ENCODE measurements at regions not wholly inside any gene's neighbourhood (a gene's known extent, or its start where the extent isn't known, plus 50 kb on each side); places are given as distances from the start of the nearest gene placed in this dataset.

DNA sequence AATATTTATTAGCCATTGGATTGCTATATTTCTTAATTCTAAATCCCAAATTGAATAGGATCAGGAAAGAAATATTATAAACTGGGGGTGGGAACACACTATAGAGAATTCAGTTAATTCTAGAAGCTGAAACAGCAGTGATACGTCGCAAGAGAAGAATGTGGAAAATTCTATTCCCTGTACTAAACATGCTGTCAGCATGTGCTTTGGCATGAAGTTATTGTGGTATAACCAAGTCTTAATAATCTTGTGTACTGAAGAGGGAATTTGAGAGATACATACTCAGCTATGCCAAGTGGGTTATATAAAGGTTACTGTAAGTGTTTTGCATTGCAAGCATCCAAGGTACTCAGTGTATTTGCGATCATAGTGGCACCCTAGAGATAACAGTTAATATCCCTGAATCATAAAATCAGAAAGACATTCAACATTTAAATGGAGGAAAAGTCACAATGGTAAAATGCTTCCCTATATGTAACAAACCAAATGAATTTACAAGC is 1492.9 kb upstream of the C9orf72 start:
- Histone ChIP-seq H3K4me3 (ENCODE audit: low read depth, low read length) (no peak overlapping the region), H3K36me3 (ENCODE audit: control insufficient read depth in 2 of 2, insufficient read depth in 1 of 2, low read length in 2 of 2) (no peaks in the 10 kb centered on the region), H3K4me1 (ENCODE audit: control insufficient read depth, insufficient read depth, low read length) (no peaks in the 10 kb centered on the region), H3K27ac (ENCODE audit: extremely low read depth, low read depth, low read length) (no peak overlapping the region), H3K9me3 (ENCODE audit: control insufficient read depth, insufficient read depth, low read depth, low read length) (no peaks in the 10 kb centered on the region)
- POLR2A ChIA-PET, result no interaction called here
- CTCF ChIA-PET, result no interaction called here
- TF ChIP-seq ZNF423 (tag by site-specific recombination; IDR thresholded peaks at IDR 0.05) (no peak), ZNF155 (tag by site-specific recombination; IDR thresholded peaks at IDR 0.05) (no peak), ZNF394 (tag by site-specific recombination; IDR thresholded peaks at IDR 0.05; ENCODE audit: borderline replicate concordance) (no peak), ZNF585B (tag by site-specific recombination; IDR thresholded peaks at IDR 0.05) (no peak), PBX3 (CRISPR knock-in tag; IDR thresholded peaks at IDR 0.05) (no peak), KLF8 (tag by site-specific recombination; IDR thresholded peaks at IDR 0.05) (no peak)

DNA sequence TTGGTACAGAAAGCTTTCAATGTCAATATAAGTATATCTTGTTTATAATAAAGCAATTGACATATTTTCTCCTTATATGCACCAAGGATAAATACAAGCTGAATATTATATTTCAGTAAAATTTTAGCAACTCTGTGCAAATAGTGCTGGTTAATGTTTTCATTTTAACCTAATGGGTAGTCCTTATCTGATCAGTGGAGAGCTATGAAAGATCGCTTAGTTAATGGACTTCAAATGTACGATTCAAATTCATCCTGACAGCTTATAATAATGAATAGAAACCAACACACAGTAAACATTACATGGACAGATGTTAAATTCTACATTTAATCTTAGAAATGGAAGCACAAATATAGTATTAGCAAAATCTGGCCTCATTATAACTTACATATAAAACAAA is 1495.2 kb upstream of the C9orf72 start:
- no peaks in the 10 kb centered on the region for H3K4me1 ChIP-seq (ENCODE audit: control insufficient read depth, insufficient read depth, low read length)
- no peak overlapping the region for H3K27ac ChIP-seq (ENCODE audit: extremely low read depth, low read depth, low read length)
- H3K4me3 ChIP-seq (ENCODE audit: low read depth, low read length), result no peak overlapping the region
- CTCF ChIA-PET, result no interaction called here
- H3K9me3 ChIP-seq (ENCODE audit: control insufficient read depth, insufficient read depth, low read depth, low read length), result no peaks in the 10 kb centered on the region
- H3K36me3 ChIP-seq (ENCODE audit: control insufficient read depth in 2 of 2, insufficient read depth in 1 of 2, low read length in 2 of 2), result no peaks in the 10 kb centered on the region
- POLR2A ChIA-PET, result no interaction called here
- TF ChIP-seq BCL11A (tag by site-specific recombination; IDR thresholded peaks at IDR 0.05; ENCODE audit: low read depth) (no peak), ZNF521 (tag by site-specific recombination; IDR thresholded peaks at IDR 0.05) (no peak), ZNF112 (tag by site-specific recombination; IDR thresholded peaks at IDR 0.05) (no peak), ZNF266 (tag by site-specific recombination; IDR thresholded peaks at IDR 0.05; ENCODE audit: low read depth) (no peak), ZBTB48 (tag by site-specific recombination; IDR thresholded peaks at IDR 0.05) (no peak), ZNF140 (tag by site-specific recombination; IDR thresholded peaks at IDR 0.05) (no peak), ZNF488 (tag by site-specific recombination; IDR thresholded peaks at IDR 0.05) (no peak), ZNF529 (tag by site-specific recombination; IDR thresholded peaks at IDR 0.05; ENCODE audit: insufficient replicate concordance) (no peak), ZNF211 (tag by site-specific recombination; IDR thresholded peaks at IDR 0.05; ENCODE audit: low read depth) (no peak), SP2 (tag by site-specific recombination; IDR thresholded peaks at IDR 0.05) (no peak), KLF9 (tag by site-specific recombination; IDR thresholded peaks at IDR 0.05; ENCODE audit: low read depth) (no peak), SCRT1 (tag by site-specific recombination; IDR thresholded peaks at IDR 0.05; ENCODE audit: borderline replicate concordance) (no peak), ZFHX2 (tag by site-specific recombination; conservative IDR thresholded peaks at IDR 0.05) (no peak)
- TF ChIP-seq, protein P1, sequence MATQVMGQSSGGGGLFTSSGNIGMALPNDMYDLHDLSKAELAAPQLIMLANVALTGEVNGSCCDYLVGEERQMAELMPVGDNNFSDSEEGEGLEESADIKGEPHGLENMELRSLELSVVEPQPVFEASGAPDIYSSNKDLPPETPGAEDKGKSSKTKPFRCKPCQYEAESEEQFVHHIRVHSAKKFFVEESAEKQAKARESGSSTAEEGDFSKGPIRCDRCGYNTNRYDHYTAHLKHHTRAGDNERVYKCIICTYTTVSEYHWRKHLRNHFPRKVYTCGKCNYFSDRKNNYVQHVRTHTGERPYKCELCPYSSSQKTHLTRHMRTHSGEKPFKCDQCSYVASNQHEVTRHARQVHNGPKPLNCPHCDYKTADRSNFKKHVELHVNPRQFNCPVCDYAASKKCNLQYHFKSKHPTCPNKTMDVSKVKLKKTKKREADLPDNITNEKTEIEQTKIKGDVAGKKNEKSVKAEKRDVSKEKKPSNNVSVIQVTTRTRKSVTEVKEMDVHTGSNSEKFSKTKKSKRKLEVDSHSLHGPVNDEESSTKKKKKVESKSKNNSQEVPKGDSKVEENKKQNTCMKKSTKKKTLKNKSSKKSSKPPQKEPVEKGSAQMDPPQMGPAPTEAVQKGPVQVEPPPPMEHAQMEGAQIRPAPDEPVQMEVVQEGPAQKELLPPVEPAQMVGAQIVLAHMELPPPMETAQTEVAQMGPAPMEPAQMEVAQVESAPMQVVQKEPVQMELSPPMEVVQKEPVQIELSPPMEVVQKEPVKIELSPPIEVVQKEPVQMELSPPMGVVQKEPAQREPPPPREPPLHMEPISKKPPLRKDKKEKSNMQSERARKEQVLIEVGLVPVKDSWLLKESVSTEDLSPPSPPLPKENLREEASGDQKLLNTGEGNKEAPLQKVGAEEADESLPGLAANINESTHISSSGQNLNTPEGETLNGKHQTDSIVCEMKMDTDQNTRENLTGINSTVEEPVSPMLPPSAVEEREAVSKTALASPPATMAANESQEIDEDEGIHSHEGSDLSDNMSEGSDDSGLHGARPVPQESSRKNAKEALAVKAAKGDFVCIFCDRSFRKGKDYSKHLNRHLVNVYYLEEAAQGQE (tag by site-specific recombination; IDR thresholded peaks at IDR 0.05), result no peak

Data from HEK293 (cell line).